ENCODE measurements at regions not wholly inside any gene's neighbourhood (a gene's known extent, or its start where the extent isn't known, plus 50 kb on each side); places are given as distances from the start of the nearest gene placed in this dataset.

DNA sequence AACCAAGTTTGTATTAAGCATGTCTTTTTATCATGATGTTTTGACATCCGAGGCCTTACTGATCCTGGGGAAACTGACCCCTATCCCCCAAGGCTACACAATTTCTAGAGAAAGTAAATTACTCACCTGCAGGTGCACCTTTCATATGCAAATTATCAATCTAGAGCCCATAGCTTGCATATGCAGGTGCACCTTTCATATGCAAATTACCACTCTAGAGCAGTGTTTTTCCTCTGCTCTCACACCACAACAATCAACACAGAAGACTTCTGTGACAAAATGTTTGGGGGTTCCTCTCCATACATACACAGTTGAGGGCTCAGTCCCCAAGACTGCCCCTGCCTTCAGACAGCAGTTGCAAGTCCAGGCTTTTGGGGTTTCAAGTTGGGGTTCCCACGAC is 203.7 kb upstream of the RORB start:
- DNase-seq (no peak), ATAC-seq (no peak)
- no peaks in the 10 kb centered on the region for H3K9me3 ChIP-seq
- TF ChIP-seq POLR2A (IDR thresholded peaks at IDR 0.05): no peak
- TF ChIP-seq, protein P1, sequence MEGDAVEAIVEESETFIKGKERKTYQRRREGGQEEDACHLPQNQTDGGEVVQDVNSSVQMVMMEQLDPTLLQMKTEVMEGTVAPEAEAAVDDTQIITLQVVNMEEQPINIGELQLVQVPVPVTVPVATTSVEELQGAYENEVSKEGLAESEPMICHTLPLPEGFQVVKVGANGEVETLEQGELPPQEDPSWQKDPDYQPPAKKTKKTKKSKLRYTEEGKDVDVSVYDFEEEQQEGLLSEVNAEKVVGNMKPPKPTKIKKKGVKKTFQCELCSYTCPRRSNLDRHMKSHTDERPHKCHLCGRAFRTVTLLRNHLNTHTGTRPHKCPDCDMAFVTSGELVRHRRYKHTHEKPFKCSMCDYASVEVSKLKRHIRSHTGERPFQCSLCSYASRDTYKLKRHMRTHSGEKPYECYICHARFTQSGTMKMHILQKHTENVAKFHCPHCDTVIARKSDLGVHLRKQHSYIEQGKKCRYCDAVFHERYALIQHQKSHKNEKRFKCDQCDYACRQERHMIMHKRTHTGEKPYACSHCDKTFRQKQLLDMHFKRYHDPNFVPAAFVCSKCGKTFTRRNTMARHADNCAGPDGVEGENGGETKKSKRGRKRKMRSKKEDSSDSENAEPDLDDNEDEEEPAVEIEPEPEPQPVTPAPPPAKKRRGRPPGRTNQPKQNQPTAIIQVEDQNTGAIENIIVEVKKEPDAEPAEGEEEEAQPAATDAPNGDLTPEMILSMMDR (IDR thresholded peaks at IDR 0.05 in 4 of 5, conservative IDR thresholded peaks at IDR 0.05 in 1 of 5): no peak
- H3K27ac ChIP-seq: no peak overlapping the region
- H3K27me3 ChIP-seq: no peaks in the 10 kb centered on the region
- intact Hi-C loops (cut with DNase I; ENCODE audit: low total_unique reads) (no loop called here), in situ Hi-C loops (cut with MboI; ENCODE audit: low sequenced_read_pairs in 4 of 4) (no loop called here)
- H3K4me1 ChIP-seq: no peaks in the 10 kb centered on the region
- no peak overlapping the region for H3K4me3 ChIP-seq
- no peaks in the 10 kb centered on the region for H3K36me3 ChIP-seq

DNA sequence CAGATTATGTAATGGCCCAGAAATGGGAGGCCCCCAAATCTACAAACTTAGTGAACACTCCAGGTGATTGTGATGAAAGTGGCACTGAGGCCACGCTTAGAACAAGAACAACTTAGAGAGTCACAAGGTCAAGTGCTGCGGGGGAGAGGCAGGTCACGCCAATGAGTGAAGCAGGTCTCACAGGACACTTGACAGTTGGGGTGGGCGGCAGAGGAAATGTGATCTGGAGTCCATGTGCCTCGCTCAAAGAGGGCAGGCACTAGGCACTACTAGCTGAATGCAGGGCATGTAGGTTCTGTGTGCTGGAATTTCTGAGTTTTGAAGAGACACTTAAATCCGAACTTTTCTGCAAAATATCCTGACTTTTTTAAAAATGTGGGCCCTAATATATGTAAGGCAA is 193.2 kb upstream of the RORB start:
- Histone ChIP-seq H3K4me3 (no peak overlapping the region), H3K27ac (no peak overlapping the region), H3K36me3 (no peaks in the 10 kb centered on the region), H3K4me1 (no peaks in the 10 kb centered on the region), H3K9me3 (no peaks in the 10 kb centered on the region), H3K27me3 (no peaks in the 10 kb centered on the region)
- ATAC-seq: no peak
- TF ChIP-seq POLR2A (IDR thresholded peaks at IDR 0.05): no peak
- TF ChIP-seq, protein P1 (IDR thresholded peaks at IDR 0.05 in 4 of 5, conservative IDR thresholded peaks at IDR 0.05 in 1 of 5): no peak
- DNase-seq: no peak
- in situ Hi-C loops (cut with MboI; ENCODE audit: low sequenced_read_pairs in 4 of 4): no loop called here
- intact Hi-C loops (cut with DNase I; ENCODE audit: low total_unique reads): no loop called here

DNA sequence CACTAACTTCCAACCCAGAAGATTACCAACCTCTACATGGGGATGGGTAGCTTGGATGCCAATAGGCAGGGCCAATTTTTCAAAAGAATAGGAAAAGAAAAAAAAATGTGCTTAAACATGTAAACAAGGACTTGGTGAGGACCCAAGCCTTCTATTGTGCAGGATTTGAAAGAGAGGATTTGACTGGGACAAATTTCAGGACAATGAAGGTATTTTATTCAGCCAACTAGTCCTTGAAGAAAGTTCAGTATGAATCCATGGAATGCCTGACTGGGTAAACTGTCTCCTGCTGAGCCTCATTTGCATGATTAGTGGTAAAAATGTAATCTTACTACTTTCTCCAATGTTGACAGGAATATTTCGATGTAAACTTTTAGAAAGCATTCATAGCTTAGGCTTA is 192.5 kb upstream of the RORB start:
- DNase-seq (no peak), ATAC-seq (no peak)
- Histone ChIP-seq H3K4me3 (no peak overlapping the region), H3K36me3 (no peaks in the 10 kb centered on the region), H3K27ac (no peak overlapping the region), H3K27me3 (no peaks in the 10 kb centered on the region), H3K9me3 (no peaks in the 10 kb centered on the region), H3K4me1 (no peaks in the 10 kb centered on the region)
- intact Hi-C loops (cut with DNase I; ENCODE audit: low total_unique reads): no loop called here
- in situ Hi-C loops (cut with MboI; ENCODE audit: low sequenced_read_pairs in 4 of 4): no loop called here
- TF ChIP-seq POLR2A (IDR thresholded peaks at IDR 0.05): no peak
- TF ChIP-seq, protein P1 (IDR thresholded peaks at IDR 0.05 in 4 of 5, conservative IDR thresholded peaks at IDR 0.05 in 1 of 5): no peak

DNA sequence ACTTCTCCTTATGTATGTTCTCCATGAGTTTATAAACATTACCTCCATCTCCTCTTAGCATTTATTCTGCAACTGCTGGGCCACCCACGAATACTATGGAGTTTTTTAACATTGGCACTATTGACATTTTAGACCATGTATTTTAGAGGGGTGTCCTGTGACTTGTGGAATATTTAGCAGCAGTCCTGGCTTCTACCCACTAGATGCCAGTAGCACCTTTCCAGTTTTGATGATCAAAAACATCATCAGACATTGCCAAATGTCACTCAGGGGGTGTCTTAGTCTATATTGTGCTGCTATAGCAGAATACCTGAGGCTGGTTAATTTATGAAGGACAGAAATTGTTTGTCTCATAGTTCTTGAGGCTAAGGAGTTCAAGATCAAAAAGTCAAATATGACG is 187.5 kb upstream of the RORB start:
- DNase-seq: no peak
- Histone ChIP-seq H3K27ac (no peak overlapping the region), H3K4me1 (no peaks in the 10 kb centered on the region), H3K9me3 (no peaks in the 10 kb centered on the region), H3K27me3 (no peaks in the 10 kb centered on the region), H3K4me3 (no peak overlapping the region), H3K36me3 (no peaks in the 10 kb centered on the region)
- intact Hi-C loops (cut with DNase I; ENCODE audit: low total_unique reads): no loop called here
- ATAC-seq: no peak
- TF ChIP-seq, protein P1 (IDR thresholded peaks at IDR 0.05 in 4 of 5, conservative IDR thresholded peaks at IDR 0.05 in 1 of 5): no peak
- no peak for TF ChIP-seq POLR2A (IDR thresholded peaks at IDR 0.05)
- in situ Hi-C loops (cut with MboI; ENCODE audit: low sequenced_read_pairs in 4 of 4): no loop called here

DNA sequence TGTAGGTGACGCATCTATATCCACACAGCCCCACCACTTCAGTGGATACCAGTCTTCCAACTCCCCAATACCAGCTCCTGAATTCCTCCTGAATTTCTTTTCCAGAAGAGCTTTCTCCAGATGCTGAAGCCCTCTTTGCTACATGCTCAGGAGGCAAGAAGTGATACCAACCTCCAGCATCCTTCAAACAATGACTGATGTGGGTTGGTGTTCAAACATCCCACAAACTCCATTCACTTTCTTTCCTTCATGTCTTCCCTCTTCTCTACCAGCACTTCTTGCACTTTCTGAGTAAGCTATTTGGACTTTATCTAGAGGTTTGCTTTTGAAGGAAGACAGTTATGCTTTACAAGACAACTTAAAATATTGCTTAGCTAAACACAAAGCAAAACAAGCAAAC is 179.9 kb upstream of the RORB start:
- no peak for TF ChIP-seq POLR2A (IDR thresholded peaks at IDR 0.05)
- TF ChIP-seq, protein P1 (IDR thresholded peaks at IDR 0.05 in 4 of 5, conservative IDR thresholded peaks at IDR 0.05 in 1 of 5): no peak
- intact Hi-C loops (cut with DNase I; ENCODE audit: low total_unique reads) (no loop called here), in situ Hi-C loops (cut with MboI; ENCODE audit: low sequenced_read_pairs in 4 of 4) (no loop called here)
- Histone ChIP-seq H3K27me3 (no peaks in the 10 kb centered on the region), H3K4me1 (no peaks in the 10 kb centered on the region), H3K9me3 (no peaks in the 10 kb centered on the region), H3K36me3 (no peaks in the 10 kb centered on the region), H3K4me3 (no peak overlapping the region), H3K27ac (no peak overlapping the region)
- DNase-seq (no peak), ATAC-seq (no peak)

All from gastrocnemius medialis (tissue), 4 donors.